ENCODE measurements at regions not wholly inside any gene's neighbourhood (a gene's known extent, or its start where the extent isn't known, plus 50 kb on each side); places are given as distances from the start of the nearest gene placed in this dataset.

- TF ChIP-seq FOXP2 (optimal IDR thresholded peaks at IDR 0.05; ENCODE audit: borderline replicate concordance, extremely low read depth, extremely low read length, insufficient read depth), result no peak
- no peak for TF ChIP-seq POLR2AphosphoS5 (IDR thresholded peaks at IDR 0.05; ENCODE audit: low read depth, low read length)
- TF ChIP-seq TAF1 (IDR thresholded peaks at IDR 0.05; ENCODE audit: borderline replicate concordance, insufficient read depth, low read length), result no peak
- TF ChIP-seq SIN3A (IDR thresholded peaks at IDR 0.05; ENCODE audit: borderline replicate concordance, insufficient read depth, low read length), result no peak
- no peak for TF ChIP-seq REST (IDR thresholded peaks at IDR 0.05; ENCODE audit: insufficient read depth in 1 of 2, low read depth in 2 of 2, low read length in 2 of 2)
Measured at GRCh38 chr15:26143221-26143620, 280.1 kb upstream of the ATP10A start.

GRCh38 chr15:26134812-26135211, 271.7 kb upstream of the ATP10A start:
- TF ChIP-seq TAF1 (IDR thresholded peaks at IDR 0.05; ENCODE audit: borderline replicate concordance, insufficient read depth, low read length), result no peak
- no peak for TF ChIP-seq SIN3A (IDR thresholded peaks at IDR 0.05; ENCODE audit: borderline replicate concordance, insufficient read depth, low read length)
- TF ChIP-seq POLR2AphosphoS5 (IDR thresholded peaks at IDR 0.05; ENCODE audit: low read depth, low read length), result no peak
- TF ChIP-seq FOXP2 (optimal IDR thresholded peaks at IDR 0.05; ENCODE audit: borderline replicate concordance, extremely low read depth, extremely low read length, insufficient read depth), result no peak
- TF ChIP-seq REST (IDR thresholded peaks at IDR 0.05; ENCODE audit: insufficient read depth in 1 of 2, low read depth in 2 of 2, low read length in 2 of 2), result no peak

GRCh38 chr15:26134152-26134551, 271.0 kb upstream of the ATP10A start:
- TF ChIP-seq REST (IDR thresholded peaks at IDR 0.05; ENCODE audit: insufficient read depth in 1 of 2, low read depth in 2 of 2, low read length in 2 of 2), result no peak
- TF ChIP-seq TAF1 (IDR thresholded peaks at IDR 0.05; ENCODE audit: borderline replicate concordance, insufficient read depth, low read length), result no peak
- no peak for TF ChIP-seq FOXP2 (optimal IDR thresholded peaks at IDR 0.05; ENCODE audit: borderline replicate concordance, extremely low read depth, extremely low read length, insufficient read depth)
- no peak for TF ChIP-seq SIN3A (IDR thresholded peaks at IDR 0.05; ENCODE audit: borderline replicate concordance, insufficient read depth, low read length)
- TF ChIP-seq POLR2AphosphoS5 (IDR thresholded peaks at IDR 0.05; ENCODE audit: low read depth, low read length), result no peak

GRCh38 chr15:26132811-26133210, 269.7 kb upstream of the ATP10A start:
- no peak for TF ChIP-seq POLR2AphosphoS5 (IDR thresholded peaks at IDR 0.05; ENCODE audit: low read depth, low read length)
- no peak for TF ChIP-seq TAF1 (IDR thresholded peaks at IDR 0.05; ENCODE audit: borderline replicate concordance, insufficient read depth, low read length)
- no peak for TF ChIP-seq SIN3A (IDR thresholded peaks at IDR 0.05; ENCODE audit: borderline replicate concordance, insufficient read depth, low read length)
- no peak for TF ChIP-seq REST (IDR thresholded peaks at IDR 0.05; ENCODE audit: insufficient read depth in 1 of 2, low read depth in 2 of 2, low read length in 2 of 2)
- TF ChIP-seq FOXP2 (optimal IDR thresholded peaks at IDR 0.05; ENCODE audit: borderline replicate concordance, extremely low read depth, extremely low read length, insufficient read depth), result no peak

GRCh38 chr15:26129852-26130251, 266.7 kb upstream of the ATP10A start:
- TF ChIP-seq FOXP2 (optimal IDR thresholded peaks at IDR 0.05; ENCODE audit: borderline replicate concordance, extremely low read depth, extremely low read length, insufficient read depth) (no peak), SIN3A (IDR thresholded peaks at IDR 0.05; ENCODE audit: borderline replicate concordance, insufficient read depth, low read length) (no peak), TAF1 (IDR thresholded peaks at IDR 0.05; ENCODE audit: borderline replicate concordance, insufficient read depth, low read length) (no peak), REST (IDR thresholded peaks at IDR 0.05; ENCODE audit: insufficient read depth in 1 of 2, low read depth in 2 of 2, low read length in 2 of 2) (no peak), POLR2AphosphoS5 (IDR thresholded peaks at IDR 0.05; ENCODE audit: low read depth, low read length) (no peak)
